Body of pancreas (tissue), 4 donors: ENCODE measurements at regions not wholly inside any gene's neighbourhood (a gene's known extent, or its start where the extent isn't known, plus 50 kb on each side); places are given as distances from the start of the nearest gene placed in this dataset.

Source experiments
- POLR2A ChIP-seq, 3 donors: fragments of 450-650 bp; IDR thresholded peaks; one replicate each; pipeline ENCODE4 v1.6.1; 2016; ENCODE audit warnings: antibody characterized with exemption in 3 of 3, mild to moderate bottlenecking in 2 of 3
- TF ChIP-seq, protein P1 (sequence below), 7 experiments: fragments of 450-650 bp in 4 of 7; fragments of 200-600 bp in 3 of 7; sonication (generic) in 3 of 7; IDR thresholded peaks; one replicate each; pipeline ENCODE4 v1.5.1; 2016 to 2019; ENCODE audit warnings: antibody characterized with exemption in 7 of 7

DNA sequence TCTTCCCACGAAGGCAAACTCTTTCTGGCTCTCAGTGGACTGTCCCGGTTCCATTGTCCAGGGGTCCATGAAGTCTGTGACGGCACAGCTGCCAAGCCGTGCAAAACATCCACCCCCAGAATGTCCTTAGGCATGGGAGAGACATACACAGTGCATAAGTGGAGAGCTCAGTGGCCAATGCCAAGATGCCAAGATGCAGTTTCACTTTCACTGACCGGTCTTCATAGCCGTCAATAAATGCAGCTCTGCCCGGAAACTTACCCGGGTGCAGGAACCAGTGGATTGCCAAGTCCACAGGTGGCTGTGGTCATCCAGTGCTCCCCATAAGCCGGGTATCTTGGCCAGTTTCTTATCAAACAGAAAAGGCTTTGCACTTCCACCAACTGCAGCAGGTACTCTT lies 162.3 kb downstream of the PTCSC3 start:
- TF ChIP-seq POLR2A (IDR thresholded peaks at IDR 0.05): no peak
- TF ChIP-seq, protein P1, sequence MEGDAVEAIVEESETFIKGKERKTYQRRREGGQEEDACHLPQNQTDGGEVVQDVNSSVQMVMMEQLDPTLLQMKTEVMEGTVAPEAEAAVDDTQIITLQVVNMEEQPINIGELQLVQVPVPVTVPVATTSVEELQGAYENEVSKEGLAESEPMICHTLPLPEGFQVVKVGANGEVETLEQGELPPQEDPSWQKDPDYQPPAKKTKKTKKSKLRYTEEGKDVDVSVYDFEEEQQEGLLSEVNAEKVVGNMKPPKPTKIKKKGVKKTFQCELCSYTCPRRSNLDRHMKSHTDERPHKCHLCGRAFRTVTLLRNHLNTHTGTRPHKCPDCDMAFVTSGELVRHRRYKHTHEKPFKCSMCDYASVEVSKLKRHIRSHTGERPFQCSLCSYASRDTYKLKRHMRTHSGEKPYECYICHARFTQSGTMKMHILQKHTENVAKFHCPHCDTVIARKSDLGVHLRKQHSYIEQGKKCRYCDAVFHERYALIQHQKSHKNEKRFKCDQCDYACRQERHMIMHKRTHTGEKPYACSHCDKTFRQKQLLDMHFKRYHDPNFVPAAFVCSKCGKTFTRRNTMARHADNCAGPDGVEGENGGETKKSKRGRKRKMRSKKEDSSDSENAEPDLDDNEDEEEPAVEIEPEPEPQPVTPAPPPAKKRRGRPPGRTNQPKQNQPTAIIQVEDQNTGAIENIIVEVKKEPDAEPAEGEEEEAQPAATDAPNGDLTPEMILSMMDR (IDR thresholded peaks at IDR 0.05): no peak
